Progenitor cell of endocrine pancreas (in vitro differentiated cells): ENCODE measurements at regions not wholly inside any gene's neighbourhood (a gene's known extent, or its start where the extent isn't known, plus 50 kb on each side); places are given as distances from the start of the nearest gene placed in this dataset.

Experiments used
- DNase-seq: peaks from one replicate; pipeline ENCODE4 v3.0.0; 2021; ENCODE audit warnings: low spot score; ENCODE audit not compliant: unreplicated experiment
- H3K27ac Mint-ChIP-seq: 2 replicates; pipeline ENCODE4 v1.8.0; 2021; ENCODE audit warnings: mild to moderate bottlenecking, moderate library complexity, mixed read lengths
- H3K27me3 Mint-ChIP-seq: 2 replicates; pipeline ENCODE4 v1.8.0; 2021; ENCODE audit warnings: mixed read lengths
- H3K36me3 Mint-ChIP-seq: 2 replicates; pipeline ENCODE4 v1.8.0; 2022; ENCODE audit warnings: mixed read lengths; ENCODE audit not compliant: insufficient read depth
- H3K4me1 Mint-ChIP-seq: 2 replicates; pipeline ENCODE4 v1.8.0; 2021; ENCODE audit warnings: low read depth, mixed read lengths
- H3K4me3 Mint-ChIP-seq: 2 replicates; pipeline ENCODE4 v1.8.0; 2021; ENCODE audit warnings: low read depth, mild to moderate bottlenecking, moderate library complexity, mixed read lengths
- H3K9me3 Mint-ChIP-seq: 2 replicates; pipeline ENCODE4 v1.8.0; 2021; ENCODE audit warnings: low read depth, mixed read lengths
- TF ChIP-seq, protein P1 (sequence below): fragments of 200-600 bp; sonication (generic); IDR thresholded peaks from one replicate; pipeline ENCODE4 v1.5.0; 2021; ENCODE audit warnings: antibody characterized with exemption, mild to moderate bottlenecking; ENCODE audit not compliant: unreplicated experiment

DNA sequence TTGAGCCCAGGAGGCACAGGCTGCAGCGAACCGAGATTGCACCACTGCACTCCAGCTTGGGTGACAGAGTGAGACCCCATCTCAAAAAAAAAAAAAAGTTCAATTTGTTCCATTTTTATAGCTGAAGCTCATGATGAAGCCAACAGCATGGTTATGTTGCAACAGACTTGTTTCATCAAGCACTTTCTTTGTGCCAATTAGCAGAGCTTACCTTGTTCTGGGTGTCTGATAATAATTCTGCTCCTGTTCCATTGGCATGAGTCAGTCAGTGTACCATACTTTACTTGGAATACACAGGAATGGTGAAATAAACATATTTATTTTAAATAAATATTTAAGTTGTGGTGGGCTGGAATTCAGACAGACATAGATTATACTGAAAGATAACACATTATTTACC, 100.8 kb upstream of the DAAM1 start:
- Mint-ChIP-seq H3K27me3 (peaks cover 3% of the 10 kb centered on the region), H3K4me1 (peaks cover 6% of the 10 kb centered on the region), H3K4me3 (no peak overlapping the region), H3K36me3 (no peaks in the 10 kb centered on the region), H3K27ac (no peak overlapping the region), H3K9me3 (no peaks in the 10 kb centered on the region)
- DNase-seq, result no peak
- TF ChIP-seq, protein P1, sequence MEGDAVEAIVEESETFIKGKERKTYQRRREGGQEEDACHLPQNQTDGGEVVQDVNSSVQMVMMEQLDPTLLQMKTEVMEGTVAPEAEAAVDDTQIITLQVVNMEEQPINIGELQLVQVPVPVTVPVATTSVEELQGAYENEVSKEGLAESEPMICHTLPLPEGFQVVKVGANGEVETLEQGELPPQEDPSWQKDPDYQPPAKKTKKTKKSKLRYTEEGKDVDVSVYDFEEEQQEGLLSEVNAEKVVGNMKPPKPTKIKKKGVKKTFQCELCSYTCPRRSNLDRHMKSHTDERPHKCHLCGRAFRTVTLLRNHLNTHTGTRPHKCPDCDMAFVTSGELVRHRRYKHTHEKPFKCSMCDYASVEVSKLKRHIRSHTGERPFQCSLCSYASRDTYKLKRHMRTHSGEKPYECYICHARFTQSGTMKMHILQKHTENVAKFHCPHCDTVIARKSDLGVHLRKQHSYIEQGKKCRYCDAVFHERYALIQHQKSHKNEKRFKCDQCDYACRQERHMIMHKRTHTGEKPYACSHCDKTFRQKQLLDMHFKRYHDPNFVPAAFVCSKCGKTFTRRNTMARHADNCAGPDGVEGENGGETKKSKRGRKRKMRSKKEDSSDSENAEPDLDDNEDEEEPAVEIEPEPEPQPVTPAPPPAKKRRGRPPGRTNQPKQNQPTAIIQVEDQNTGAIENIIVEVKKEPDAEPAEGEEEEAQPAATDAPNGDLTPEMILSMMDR, result no peak

DNA sequence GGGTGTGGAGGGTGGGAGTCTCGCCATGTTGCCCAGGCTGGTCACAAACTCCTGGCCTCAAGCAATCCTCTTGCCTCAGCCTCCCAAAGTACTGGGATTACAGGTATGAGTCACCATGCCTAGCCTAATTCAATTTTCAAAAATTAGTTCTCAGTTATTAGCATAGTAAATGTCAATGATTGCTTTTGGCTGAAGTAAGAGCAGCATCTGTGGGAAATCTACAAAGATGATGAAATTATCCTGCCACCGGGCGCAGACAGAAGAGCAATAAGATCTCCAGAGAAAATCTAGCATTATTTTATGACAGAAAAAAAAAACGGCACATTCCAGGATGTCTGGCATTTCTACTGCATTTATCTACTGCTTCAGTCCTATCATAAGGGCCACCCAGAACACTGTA, 97.9 kb upstream of the DAAM1 start:
- no peaks in the 10 kb centered on the region for H3K9me3 Mint-ChIP-seq

DNA sequence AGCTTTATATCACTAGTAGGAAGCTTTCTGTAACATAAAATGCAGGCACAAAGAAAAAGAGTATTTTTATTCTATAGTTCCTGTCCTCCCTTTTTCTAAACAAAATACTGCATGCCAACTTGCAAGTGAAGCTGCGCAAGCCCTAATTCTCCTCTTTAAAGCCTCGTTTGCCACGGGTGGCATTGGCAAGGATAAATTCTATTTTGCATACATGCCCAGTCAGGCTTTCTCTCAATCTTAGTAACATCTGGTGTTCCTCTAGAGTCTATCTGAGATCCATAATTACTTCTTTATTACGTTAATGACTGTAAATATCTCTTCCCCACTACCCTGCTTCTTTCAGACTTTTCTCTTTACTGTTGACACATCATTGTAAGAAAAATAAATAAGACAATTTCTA, 97.1 kb upstream of the DAAM1 start:
- Mint-ChIP-seq H3K9me3 (no peaks in the 10 kb centered on the region), H3K27ac (no peak overlapping the region), H3K4me3 (no peak overlapping the region), H3K27me3 (peaks cover 3% of the 10 kb centered on the region), H3K4me1 (peaks cover under 1% of the 10 kb centered on the region), H3K36me3 (no peaks in the 10 kb centered on the region)
- DNase-seq, result no peak
- TF ChIP-seq, protein P1, result no peak

More for the DNA sequence above, 97.9 kb upstream of the DAAM1 start:
- no peak for DNase-seq
- H3K4me3 Mint-ChIP-seq, result no peak overlapping the region
- H3K27me3 Mint-ChIP-seq, result peaks cover 3% of the 10 kb centered on the region
- TF ChIP-seq, protein P1, result no peak
- H3K27ac Mint-ChIP-seq, result no peak overlapping the region
- H3K4me1 Mint-ChIP-seq, result peaks cover 6% of the 10 kb centered on the region
- H3K36me3 Mint-ChIP-seq, result no peaks in the 10 kb centered on the region

DNA sequence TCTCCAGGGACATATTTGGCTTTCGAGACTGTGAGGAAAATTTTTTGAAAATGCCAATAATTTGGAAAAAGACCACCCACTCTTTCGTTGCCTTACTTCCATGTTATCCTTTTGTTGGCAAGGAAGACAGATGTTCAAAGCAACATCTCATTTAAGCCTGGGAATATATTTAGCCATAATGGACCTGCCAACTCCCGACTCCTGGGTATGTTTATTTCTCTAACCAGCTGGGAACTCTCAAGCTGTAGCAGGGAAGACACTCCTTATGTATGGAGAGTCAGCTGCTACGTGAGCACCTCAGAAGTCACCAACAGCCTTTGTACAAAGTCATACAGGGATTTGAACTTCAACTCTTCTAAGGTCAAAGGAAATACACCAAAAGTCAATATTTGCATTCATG, 96.5 kb upstream of the DAAM1 start:
- Mint-ChIP-seq H3K36me3 (no peaks in the 10 kb centered on the region), H3K4me3 (no peak overlapping the region)

DNA sequence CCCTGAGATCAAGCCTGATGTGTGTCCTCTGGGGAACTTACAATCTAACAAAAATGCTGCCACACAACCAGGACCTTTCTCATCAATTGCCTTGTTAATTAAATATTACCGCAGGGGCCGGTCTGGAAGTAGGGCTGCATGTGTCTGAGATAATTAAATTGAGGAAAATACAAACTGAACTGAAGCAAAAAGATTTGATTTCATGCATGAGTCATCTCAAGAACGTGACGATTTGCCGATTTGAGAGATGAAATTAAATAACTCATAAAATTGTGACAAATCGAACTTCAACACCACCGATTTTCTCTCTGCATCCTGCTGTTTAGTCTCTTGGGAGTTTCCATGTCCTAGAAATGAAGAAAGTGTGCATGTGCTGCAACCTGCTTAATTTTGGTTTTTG, 94.6 kb upstream of the DAAM1 start:
- TF ChIP-seq, protein P1, result no peak

More for the DNA sequence above, 96.5 kb upstream of the DAAM1 start:
- no peak for DNase-seq
- Mint-ChIP-seq H3K27ac (no peak overlapping the region), H3K9me3 (no peaks in the 10 kb centered on the region), H3K4me1 (no peaks in the 10 kb centered on the region), H3K27me3 (peaks cover 3% of the 10 kb centered on the region)
- TF ChIP-seq, protein P1, result no peak

More for the DNA sequence above, 94.6 kb upstream of the DAAM1 start:
- H3K4me1 Mint-ChIP-seq, result no peaks in the 10 kb centered on the region
- no peak for DNase-seq
- no peak overlapping the region for H3K4me3 Mint-ChIP-seq
- no peaks in the 10 kb centered on the region for H3K36me3 Mint-ChIP-seq
- H3K9me3 Mint-ChIP-seq, result no peaks in the 10 kb centered on the region
- peaks cover 3% of the 10 kb centered on the region for H3K27me3 Mint-ChIP-seq
- no peak overlapping the region for H3K27ac Mint-ChIP-seq
